Esophagus muscularis mucosa (tissue), 4 donors: ENCODE measurements at regions not wholly inside any gene's neighbourhood (a gene's known extent, or its start where the extent isn't known, plus 50 kb on each side); places are given as distances from the start of the nearest gene placed in this dataset.

Source experiments
- DNase-seq: peaks from one replicate; pipeline ENCODE4 v3.0.0-alpha.2; 2017; ENCODE audit errors: extremely low spot score
- H3K27ac ChIP-seq, 4 donors: fragments of 200-600 bp; sonication (generic); replicated peaks in 1 of 4; 1 replicate in 3 of 4; 2 replicates in 1 of 4; pipeline ENCODE4 v1.5.1; 2016 to 2019; ENCODE audit warnings: mild to moderate bottlenecking in 1 of 4
- H3K27me3 ChIP-seq, 4 donors: fragments of 200-600 bp; sonication (generic); one replicate each; pipeline versions ENCODE4 v1.5.1 to v1.6.0; 2016 to 2019
- H3K36me3 ChIP-seq, 4 donors: fragments of 200-600 bp; sonication (generic); one replicate each; pipeline ENCODE4 v1.5.1; 2016 to 2019
- H3K4me1 ChIP-seq, 4 donors: fragments of 200-600 bp; sonication (generic); one replicate each; pipeline ENCODE4 v1.5.1; 2016 to 2019
- H3K4me3 ChIP-seq, 4 donors: fragments of 200-600 bp; sonication (generic); 1 replicate in 2 of 4; 2 replicates in 2 of 4; pipeline ENCODE4 v1.5.1; 2016 to 2019; ENCODE audit warnings: mild to moderate bottlenecking in 4 of 4, moderate library complexity in 1 of 4
- H3K9me3 ChIP-seq, 4 donors: fragments of 200-600 bp; sonication (generic); 1 replicate in 3 of 4; 2 replicates in 1 of 4; pipeline ENCODE4 v1.5.1; 2016 to 2019
- CTCF ChIP-seq, 3 experiments: fragments of 200-600 bp in 2 of 3; fragments of 450-650 bp in 1 of 3; sonication (generic) in 2 of 3; IDR thresholded peaks; one replicate each; pipeline ENCODE4 v1.5.1; 2017 to 2019; ENCODE audit warnings: antibody characterized with exemption in 3 of 3, mild to moderate bottlenecking in 2 of 3, moderate library complexity in 1 of 3
- EP300 ChIP-seq: sonication (generic); formaldehyde crosslinking; IDR thresholded peaks from one replicate; pipeline ENCODE4 v1.6.1; 2017; ENCODE audit warnings: antibody characterized with exemption
- POLR2A ChIP-seq: fragments of 450-650 bp; IDR thresholded peaks from one replicate; pipeline ENCODE4 v1.6.1; 2017; ENCODE audit warnings: antibody characterized with exemption, moderate library complexity, mild to moderate bottlenecking, low read depth
- POLR2AphosphoS5 ChIP-seq, 2 donors: sonication (generic); formaldehyde crosslinking; IDR thresholded peaks; one replicate each; pipeline ENCODE4 v1.6.1; 2017; ENCODE audit warnings: antibody characterized with exemption in 2 of 2
- WGBS: methylation state at CpG from one replicate; pipeline ENCODE4 v1.1.5; 2018; 5-methylcytosine and 5-hydroxymethylcytosine counted together
- intact Hi-C: fragments of 100-400 bp; cut with DNase I; formaldehyde crosslinking; loops from one replicate; pipeline ENCODE4 v1.15.1; 2023

DNA sequence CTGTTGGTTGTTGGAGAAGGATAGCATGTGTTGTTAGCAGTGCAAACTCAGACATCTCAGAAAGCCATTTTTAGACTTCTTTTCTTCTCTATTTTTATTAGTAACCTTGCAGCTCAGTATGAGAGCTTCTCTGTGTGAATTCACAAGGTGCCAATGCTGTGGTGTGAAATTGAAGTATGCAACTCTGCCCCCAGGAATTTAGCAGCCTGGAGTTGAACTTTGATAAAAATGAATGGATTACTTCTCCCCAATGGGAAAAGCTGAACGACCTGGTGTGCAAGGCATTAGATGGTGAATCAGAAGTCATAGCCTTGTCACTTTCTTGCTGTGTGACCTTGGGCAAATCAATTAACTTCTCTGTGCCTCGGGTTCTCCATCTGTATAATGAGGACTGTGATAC lies 512.3 kb upstream of the PCDH9 start:
- Histone ChIP-seq H3K9me3 (no peaks in the 10 kb centered on the region), H3K27me3 (no peaks in the 10 kb centered on the region), H3K4me1 (no peaks in the 10 kb centered on the region), H3K27ac (no peak overlapping the region), H3K36me3 (no peaks in the 10 kb centered on the region), H3K4me3 (no peak overlapping the region)
- intact Hi-C loops, result no loop called here
- 53% methylated on average over 2 of the region's 2 CpGs for WGBS
- TF ChIP-seq CTCF (IDR thresholded peaks at IDR 0.05) (no peak), POLR2AphosphoS5 (IDR thresholded peaks at IDR 0.05) (no peak), EP300 (no peak)
- no peak for DNase-seq

DNA sequence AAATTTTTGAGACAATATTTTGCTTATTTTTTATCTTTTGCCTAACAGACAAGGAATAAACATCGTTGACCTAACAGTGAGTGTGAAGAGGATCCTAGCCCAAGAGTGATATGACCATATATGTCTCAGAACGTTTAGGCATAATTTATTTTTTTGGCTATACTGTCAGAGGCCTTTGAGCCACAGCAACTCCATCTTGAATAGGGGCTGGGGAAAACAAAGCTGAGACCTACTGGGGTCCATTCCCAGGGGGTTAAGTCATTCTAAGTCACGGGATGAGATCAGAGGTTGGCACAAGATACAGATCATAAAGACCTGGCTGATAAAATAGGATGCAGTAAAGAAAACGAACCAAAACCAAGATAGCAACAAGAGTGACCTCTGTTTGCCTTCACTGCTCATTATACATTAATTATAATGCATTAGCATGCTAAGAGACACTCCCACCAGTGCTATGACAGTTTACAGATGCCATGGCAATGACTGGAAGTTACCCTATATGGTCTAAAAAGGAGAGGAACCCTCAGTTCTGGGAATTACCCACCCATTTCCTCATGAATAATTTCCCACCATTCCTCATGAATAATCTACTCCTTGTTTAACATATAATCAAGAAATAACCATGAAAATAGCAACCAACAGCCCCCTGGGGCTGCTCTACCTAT lies 510.9 kb upstream of the PCDH9 start:
- Histone ChIP-seq H3K4me3 (no peak overlapping the region), H3K27ac (no peak overlapping the region), H3K9me3 (no peaks in the 10 kb centered on the region), H3K36me3 (no peaks in the 10 kb centered on the region), H3K27me3 (no peaks in the 10 kb centered on the region), H3K4me1 (no peaks in the 10 kb centered on the region)
- no peak for TF ChIP-seq CTCF (IDR thresholded peaks at IDR 0.05)
- TF ChIP-seq POLR2A, result no peak
- no peak for TF ChIP-seq POLR2AphosphoS5 (IDR thresholded peaks at IDR 0.05)
- TF ChIP-seq EP300, result no peak
- WGBS, result 58% methylated on average over 4 of the region's 4 CpGs
- intact Hi-C loops, result no loop called here
- no peak for DNase-seq

- H3K36me3 ChIP-seq, result no peaks in the 10 kb centered on the region
- H3K27ac ChIP-seq, result no peak overlapping the region
- TF ChIP-seq POLR2A (no peak), EP300 (no peak), POLR2AphosphoS5 (IDR thresholded peaks at IDR 0.05) (no peak), CTCF (IDR thresholded peaks at IDR 0.05) (no peak)
- no peaks in the 10 kb centered on the region for H3K27me3 ChIP-seq
- no peaks in the 10 kb centered on the region for H3K4me1 ChIP-seq
- H3K9me3 ChIP-seq, result no peaks in the 10 kb centered on the region
- no peak overlapping the region for H3K4me3 ChIP-seq
- intact Hi-C loops, result no loop called here
- no peak for DNase-seq
- WGBS, result 49% methylated on average over 4 of the region's 4 CpGs
Measured at GRCh38 chr13:67736646-67737420, 506.7 kb upstream of the PCDH9 start.

GRCh38 chr13:67735651-67736050 lies 505.5 kb upstream of the PCDH9 start:
- Histone ChIP-seq H3K27me3 (no peaks in the 10 kb centered on the region), H3K4me1 (no peaks in the 10 kb centered on the region), H3K9me3 (no peaks in the 10 kb centered on the region), H3K4me3 (no peak overlapping the region), H3K27ac (no peak overlapping the region), H3K36me3 (no peaks in the 10 kb centered on the region)
- WGBS, result 97% methylated on average over 1 of the region's 1 CpG
- TF ChIP-seq POLR2AphosphoS5 (IDR thresholded peaks at IDR 0.05) (no peak), CTCF (IDR thresholded peaks at IDR 0.05) (no peak), POLR2A (no peak), EP300 (no peak)
- no peak for DNase-seq
- intact Hi-C loops, result no loop called here
